GM12892 (cell line): ENCODE measurements at regions not wholly inside any gene's neighbourhood (a gene's known extent, or its start where the extent isn't known, plus 50 kb on each side); places are given as distances from the start of the nearest gene placed in this dataset.

Experiments
- POLR2A ChIP-seq: IDR thresholded peaks from 2 replicates; pipeline ENCODE4 v1.6.1; 2011; ENCODE audit warnings: low read depth, low read length, control low read depth
- TAF1 ChIP-seq: IDR thresholded peaks from 2 replicates; pipeline ENCODE4 v1.6.1; 2011; ENCODE audit warnings: low read depth, mild to moderate bottlenecking, control low read depth, low read length, borderline replicate concordance

DNA sequence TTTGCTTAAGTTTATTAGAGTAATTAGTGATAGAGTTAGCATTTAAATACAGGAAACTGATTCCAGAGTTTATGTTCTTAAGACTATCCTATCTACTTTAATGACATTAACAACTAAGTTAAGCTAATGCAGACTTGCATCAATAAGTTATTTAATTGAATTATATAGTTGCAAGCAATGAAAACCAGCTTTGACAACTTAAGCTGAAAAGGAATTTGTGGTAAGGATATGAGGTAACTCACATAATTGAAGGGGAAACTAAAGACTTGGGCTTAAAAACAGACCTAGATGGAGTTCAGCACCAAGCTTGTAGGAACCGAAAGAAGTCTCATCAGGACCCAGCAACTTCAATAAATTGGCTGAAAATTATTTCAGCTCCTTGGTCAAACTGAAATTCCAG, 222.3 kb downstream of the IBTK start:
- TF ChIP-seq POLR2A (no peak), TAF1 (no peak)
